ENCODE measurements at regions not wholly inside any gene's neighbourhood (a gene's known extent, or its start where the extent isn't known, plus 50 kb on each side); places are given as distances from the start of the nearest gene placed in this dataset.

DNA sequence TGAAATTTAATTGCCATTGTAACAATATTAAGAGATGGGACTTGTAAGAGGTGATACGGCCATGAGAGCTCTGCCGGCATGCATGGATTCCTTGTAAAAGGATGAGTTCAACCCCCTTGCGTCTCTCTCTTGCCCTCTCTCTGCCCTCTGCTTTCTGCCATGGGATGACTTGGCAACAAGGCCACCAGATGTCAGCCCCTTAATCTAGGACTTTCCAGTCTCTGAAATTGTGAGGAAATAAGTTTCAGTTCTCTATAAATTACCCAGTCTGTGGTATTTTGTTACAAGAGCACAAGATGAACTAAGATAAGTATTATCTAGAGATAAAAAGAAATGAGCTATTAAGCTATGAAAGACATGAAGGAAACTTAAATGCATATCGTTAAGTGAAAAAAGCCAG lies 145.7 kb upstream of the AHR start:
- Histone ChIP-seq H3K27me3 (replicated peaks; ENCODE audit: control insufficient read depth, insufficient read depth, low read length) (no peaks in the 10 kb centered on the region), H3K36me3 (ENCODE audit: control insufficient read depth, insufficient read depth, low read length) (no peaks in the 10 kb centered on the region), H3K4me1 (no peaks in the 10 kb centered on the region), H3K4me3 (ENCODE audit: low read depth, low read length) (no peak overlapping the region), H3K9me3 (no peaks in the 10 kb centered on the region)
- TF ChIP-seq, protein P1, sequence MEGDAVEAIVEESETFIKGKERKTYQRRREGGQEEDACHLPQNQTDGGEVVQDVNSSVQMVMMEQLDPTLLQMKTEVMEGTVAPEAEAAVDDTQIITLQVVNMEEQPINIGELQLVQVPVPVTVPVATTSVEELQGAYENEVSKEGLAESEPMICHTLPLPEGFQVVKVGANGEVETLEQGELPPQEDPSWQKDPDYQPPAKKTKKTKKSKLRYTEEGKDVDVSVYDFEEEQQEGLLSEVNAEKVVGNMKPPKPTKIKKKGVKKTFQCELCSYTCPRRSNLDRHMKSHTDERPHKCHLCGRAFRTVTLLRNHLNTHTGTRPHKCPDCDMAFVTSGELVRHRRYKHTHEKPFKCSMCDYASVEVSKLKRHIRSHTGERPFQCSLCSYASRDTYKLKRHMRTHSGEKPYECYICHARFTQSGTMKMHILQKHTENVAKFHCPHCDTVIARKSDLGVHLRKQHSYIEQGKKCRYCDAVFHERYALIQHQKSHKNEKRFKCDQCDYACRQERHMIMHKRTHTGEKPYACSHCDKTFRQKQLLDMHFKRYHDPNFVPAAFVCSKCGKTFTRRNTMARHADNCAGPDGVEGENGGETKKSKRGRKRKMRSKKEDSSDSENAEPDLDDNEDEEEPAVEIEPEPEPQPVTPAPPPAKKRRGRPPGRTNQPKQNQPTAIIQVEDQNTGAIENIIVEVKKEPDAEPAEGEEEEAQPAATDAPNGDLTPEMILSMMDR (IDR thresholded peaks at IDR 0.05; ENCODE audit: insufficient read depth in 1 of 2, low read depth in 1 of 2, low read length in 1 of 2, severe bottlenecking in 1 of 2, unreplicated experiment in 1 of 2), result no peak
- no peaks in the 10 kb centered on the region for H3K27me3 Mint-ChIP-seq (ENCODE audit: insufficient read depth, unreplicated experiment)
- ChIA-PET CTCF (no interaction called here), POLR2A (no interaction called here)
- H3K36me3 Mint-ChIP-seq (ENCODE audit: insufficient read depth, unreplicated experiment), result no peaks in the 10 kb centered on the region
- no peak overlapping the region for H3K27ac Mint-ChIP-seq (ENCODE audit: unreplicated experiment)
- BruUV-seq (replicated peaks), result no TSS peak
- H3K4me3 Mint-ChIP-seq (ENCODE audit: unreplicated experiment), result no peak overlapping the region
- no peaks in the 10 kb centered on the region for H3K4me1 Mint-ChIP-seq (ENCODE audit: low read depth, unreplicated experiment)
- DNase-seq, result no peak
- intact Hi-C loops (cut with micrococcal nuclease; ENCODE audit: unreplicated experiment), result no loop called here
- no peaks in the 10 kb centered on the region for H3K9me3 Mint-ChIP-seq (ENCODE audit: unreplicated experiment)

DNA sequence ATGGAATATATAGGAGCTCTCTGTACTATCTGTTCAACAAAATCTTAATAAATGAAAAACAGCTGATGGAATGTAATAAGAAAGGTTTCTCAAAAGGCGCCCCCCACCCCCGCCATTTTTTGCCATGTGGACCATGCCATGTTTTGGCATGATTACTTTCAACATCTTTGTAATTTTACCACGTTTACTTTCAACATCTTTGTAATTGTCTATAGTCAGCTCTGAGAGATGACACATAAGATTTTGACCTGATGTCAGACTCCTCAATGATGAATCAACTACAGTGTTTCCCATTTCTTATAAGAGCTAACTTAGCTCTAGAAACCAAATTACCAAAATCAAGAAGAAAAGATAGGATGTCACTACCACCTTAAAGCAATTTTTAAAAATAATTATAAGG lies 144.9 kb upstream of the AHR start:
- no peaks in the 10 kb centered on the region for H3K9me3 Mint-ChIP-seq (ENCODE audit: unreplicated experiment)
- no peaks in the 10 kb centered on the region for H3K9me3 ChIP-seq
- H3K36me3 Mint-ChIP-seq (ENCODE audit: insufficient read depth, unreplicated experiment), result no peaks in the 10 kb centered on the region
- H3K4me3 Mint-ChIP-seq (ENCODE audit: unreplicated experiment), result no peak overlapping the region
- H3K36me3 ChIP-seq (ENCODE audit: control insufficient read depth, insufficient read depth, low read length), result no peaks in the 10 kb centered on the region
- DNase-seq, result no peak
- H3K4me3 ChIP-seq (ENCODE audit: low read depth, low read length), result no peak overlapping the region
- ChIA-PET POLR2A (no interaction called here), CTCF (no interaction called here)
- H3K27me3 ChIP-seq (replicated peaks; ENCODE audit: control insufficient read depth, insufficient read depth, low read length), result no peaks in the 10 kb centered on the region
- no TSS peak for BruUV-seq (replicated peaks)
- intact Hi-C loops (cut with micrococcal nuclease; ENCODE audit: unreplicated experiment), result no loop called here
- no peak overlapping the region for H3K27ac Mint-ChIP-seq (ENCODE audit: unreplicated experiment)
- TF ChIP-seq, protein P1 (IDR thresholded peaks at IDR 0.05; ENCODE audit: insufficient read depth in 1 of 2, low read depth in 1 of 2, low read length in 1 of 2, severe bottlenecking in 1 of 2, unreplicated experiment in 1 of 2), result no peak
- H3K4me1 Mint-ChIP-seq (ENCODE audit: low read depth, unreplicated experiment), result no peaks in the 10 kb centered on the region
- H3K4me1 ChIP-seq, result no peaks in the 10 kb centered on the region
- no peaks in the 10 kb centered on the region for H3K27me3 Mint-ChIP-seq (ENCODE audit: insufficient read depth, unreplicated experiment)

DNA sequence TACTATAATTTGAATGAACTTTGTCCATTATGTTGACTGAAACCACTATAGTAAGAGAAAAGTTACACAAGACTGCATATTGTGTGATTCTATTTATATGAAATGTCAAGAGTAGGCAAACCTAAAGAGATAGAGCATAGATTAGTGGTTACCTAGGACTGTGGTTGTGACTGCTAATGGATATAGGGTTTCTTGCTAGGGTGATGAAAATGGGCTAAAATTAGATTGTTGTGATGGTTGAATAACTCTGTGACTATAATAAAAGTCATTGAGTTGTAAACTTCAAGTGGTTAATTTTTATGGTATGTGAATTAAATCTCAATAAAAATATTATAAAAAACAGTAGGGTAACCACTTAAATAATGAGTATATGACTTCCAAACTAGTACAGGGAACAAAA lies 142.9 kb upstream of the AHR start:
- CTCF ChIA-PET, result no interaction called here
- H3K4me1 ChIP-seq, result no peaks in the 10 kb centered on the region
- no peak for DNase-seq

More for the DNA sequence above, 142.9 kb upstream of the AHR start:
- Mint-ChIP-seq H3K36me3 (ENCODE audit: insufficient read depth, unreplicated experiment) (no peaks in the 10 kb centered on the region), H3K4me3 (ENCODE audit: unreplicated experiment) (no peak overlapping the region), H3K4me1 (ENCODE audit: low read depth, unreplicated experiment) (no peaks in the 10 kb centered on the region), H3K27ac (ENCODE audit: unreplicated experiment) (no peak overlapping the region), H3K27me3 (ENCODE audit: insufficient read depth, unreplicated experiment) (no peaks in the 10 kb centered on the region), H3K9me3 (ENCODE audit: unreplicated experiment) (no peaks in the 10 kb centered on the region)
- TF ChIP-seq, protein P1 (IDR thresholded peaks at IDR 0.05; ENCODE audit: insufficient read depth in 1 of 2, low read depth in 1 of 2, low read length in 1 of 2, severe bottlenecking in 1 of 2, unreplicated experiment in 1 of 2), result no peak
- intact Hi-C loops (cut with micrococcal nuclease; ENCODE audit: unreplicated experiment), result no loop called here
- H3K9me3 ChIP-seq, result no peaks in the 10 kb centered on the region
- no peak overlapping the region for H3K4me3 ChIP-seq (ENCODE audit: low read depth, low read length)
- no TSS peak for BruUV-seq (replicated peaks)
- no peaks in the 10 kb centered on the region for H3K36me3 ChIP-seq (ENCODE audit: control insufficient read depth, insufficient read depth, low read length)
- no peaks in the 10 kb centered on the region for H3K27me3 ChIP-seq (replicated peaks; ENCODE audit: control insufficient read depth, insufficient read depth, low read length)
- POLR2A ChIA-PET, result no interaction called here
